Fibroblast of lung (primary cell): ENCODE measurements at regions not wholly inside any gene's neighbourhood (a gene's known extent, or its start where the extent isn't known, plus 50 kb on each side); places are given as distances from the start of the nearest gene placed in this dataset.

Experiments
- DNase-seq, 2 donors: peaks; one replicate each; pipeline versions ENCODE4 v3.0.0 to v3.0.0-alpha.2; 2010; ENCODE audit warnings: low read depth in 2 of 2
- H2AFZ ChIP-seq: 2 replicates; pipeline ENCODE4 v1.5.1; 2012; ENCODE audit warnings: low read length, control low read depth, inconsistent platforms
- H3K27ac ChIP-seq: 2 replicates; pipeline ENCODE4 v1.5.1; 2011; ENCODE audit warnings: low read length, control low read depth; ENCODE audit not compliant: insufficient read depth
- H3K27me3 ChIP-seq: 2 replicates; pipeline ENCODE4 v1.5.1; 2011; ENCODE audit warnings: mild to moderate bottlenecking, low read length; ENCODE audit not compliant: control insufficient read depth, insufficient read depth
- H3K36me3 ChIP-seq: 2 replicates; pipeline ENCODE4 v1.5.1; 2011; ENCODE audit warnings: low read length; ENCODE audit not compliant: control insufficient read depth, insufficient read depth
- H3K4me1 ChIP-seq: 2 replicates; pipeline ENCODE4 v1.5.1; 2011; ENCODE audit warnings: low read length; ENCODE audit not compliant: control insufficient read depth, insufficient read depth; ENCODE audit errors: extremely low read depth
- H3K4me2 ChIP-seq: 2 replicates; pipeline ENCODE4 v1.5.1; 2011; ENCODE audit warnings: low read length, control low read depth; ENCODE audit not compliant: insufficient read depth; ENCODE audit errors: extremely low read depth
- H3K4me3 ChIP-seq, 4 experiments: fragments of 200-600 bp in 1 of 4; sonication (generic) in 1 of 4; replicated peaks in 1 of 4; 2 replicates each; pipeline ENCODE4 v1.5.1; 2011 to 2016; ENCODE audit warnings: low read length in 4 of 4, low read depth in 3 of 4, mild to moderate bottlenecking in 3 of 4, control low read depth in 2 of 4, inconsistent platforms in 1 of 4, mixed read lengths in 1 of 4; ENCODE audit not compliant: insufficient read depth in 1 of 4; ENCODE audit errors: control extremely low read depth in 1 of 4
- H3K79me2 ChIP-seq: 2 replicates; pipeline ENCODE4 v1.5.1; 2012; ENCODE audit warnings: mild to moderate bottlenecking, low read length, inconsistent platforms; ENCODE audit not compliant: control insufficient read depth, insufficient read depth
- H3K9ac ChIP-seq: 2 replicates; pipeline ENCODE4 v1.5.1; 2011; ENCODE audit warnings: mild to moderate bottlenecking, low read length, control low read depth; ENCODE audit not compliant: insufficient read depth
- H3K9me3 ChIP-seq: 2 replicates; pipeline ENCODE4 v1.5.1; 2012; ENCODE audit warnings: low read depth, low read length; ENCODE audit not compliant: control insufficient read depth, insufficient read depth
- H4K20me1 ChIP-seq: 2 replicates; pipeline ENCODE4 v1.5.1; 2011; ENCODE audit warnings: low read length; ENCODE audit not compliant: control insufficient read depth, insufficient read depth; ENCODE audit errors: extremely low read depth
- EZH2 ChIP-seq: IDR thresholded peaks from 2 replicates; pipeline ENCODE4 v1.5.1; 2012; ENCODE audit warnings: low read length, control low read depth, mild to moderate bottlenecking; ENCODE audit errors: missing control alignments
- TF ChIP-seq, protein P1 (sequence below), 2 donors: IDR thresholded peaks in 1 of 2; conservative IDR thresholded peaks in 1 of 2; 1 replicate in 1 of 2; 2 replicates in 1 of 2; pipeline ENCODE4 v1.5.1; 2011 to 2012; ENCODE audit warnings: low read length in 2 of 2, control low read depth in 1 of 2, inconsistent platforms in 1 of 2, low read depth in 1 of 2, mild to moderate bottlenecking in 1 of 2

DNA sequence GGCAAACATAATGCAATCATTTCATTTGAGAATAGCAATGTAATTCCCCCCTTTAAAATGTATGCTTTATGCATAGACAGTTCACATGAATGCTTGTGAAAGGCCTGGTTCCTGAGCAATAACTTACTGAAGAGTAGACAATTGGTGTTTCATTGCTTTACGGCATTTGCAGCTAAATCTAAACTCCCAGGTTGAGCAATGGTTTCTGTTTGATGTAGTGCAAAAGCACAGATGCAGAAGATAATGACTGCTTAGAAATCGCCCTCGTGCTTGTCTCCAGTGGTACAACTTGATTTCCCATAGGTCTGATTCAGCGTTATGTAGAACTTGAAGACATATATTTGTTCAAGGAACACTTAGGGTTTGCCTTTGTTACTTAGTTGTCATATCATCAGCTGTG lies 1018.3 kb downstream of the DIAPH3 start:
- no peaks in the 10 kb centered on the region for H4K20me1 ChIP-seq
- H3K9me3 ChIP-seq = no peaks in the 10 kb centered on the region
- no peak for TF ChIP-seq EZH2
- TF ChIP-seq, protein P1, sequence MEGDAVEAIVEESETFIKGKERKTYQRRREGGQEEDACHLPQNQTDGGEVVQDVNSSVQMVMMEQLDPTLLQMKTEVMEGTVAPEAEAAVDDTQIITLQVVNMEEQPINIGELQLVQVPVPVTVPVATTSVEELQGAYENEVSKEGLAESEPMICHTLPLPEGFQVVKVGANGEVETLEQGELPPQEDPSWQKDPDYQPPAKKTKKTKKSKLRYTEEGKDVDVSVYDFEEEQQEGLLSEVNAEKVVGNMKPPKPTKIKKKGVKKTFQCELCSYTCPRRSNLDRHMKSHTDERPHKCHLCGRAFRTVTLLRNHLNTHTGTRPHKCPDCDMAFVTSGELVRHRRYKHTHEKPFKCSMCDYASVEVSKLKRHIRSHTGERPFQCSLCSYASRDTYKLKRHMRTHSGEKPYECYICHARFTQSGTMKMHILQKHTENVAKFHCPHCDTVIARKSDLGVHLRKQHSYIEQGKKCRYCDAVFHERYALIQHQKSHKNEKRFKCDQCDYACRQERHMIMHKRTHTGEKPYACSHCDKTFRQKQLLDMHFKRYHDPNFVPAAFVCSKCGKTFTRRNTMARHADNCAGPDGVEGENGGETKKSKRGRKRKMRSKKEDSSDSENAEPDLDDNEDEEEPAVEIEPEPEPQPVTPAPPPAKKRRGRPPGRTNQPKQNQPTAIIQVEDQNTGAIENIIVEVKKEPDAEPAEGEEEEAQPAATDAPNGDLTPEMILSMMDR (conservative IDR thresholded peaks at IDR 0.05 in 1 of 2, IDR thresholded peaks at IDR 0.05 in 1 of 2; ENCODE audit: low read depth in 1 of 2, low read length in 2 of 2) = no peak
- no peak overlapping the region for H3K9ac ChIP-seq
- H3K36me3 ChIP-seq = no peaks in the 10 kb centered on the region
- H3K4me1 ChIP-seq = no peaks in the 10 kb centered on the region
- no peak overlapping the region for H3K4me2 ChIP-seq
- no peak overlapping the region for H3K4me3 ChIP-seq
- DNase-seq = no peak
- no peaks in the 10 kb centered on the region for H3K79me2 ChIP-seq
- no peaks in the 10 kb centered on the region for H3K27me3 ChIP-seq
- H3K27ac ChIP-seq = no peak overlapping the region
- no peak overlapping the region for H2AFZ ChIP-seq

GRCh38 chr13:59157181-59157580 lies 1006.5 kb downstream of the DIAPH3 start:
- no peak overlapping the region for H2AFZ ChIP-seq
- no peaks in the 10 kb centered on the region for H3K4me1 ChIP-seq
- no peak overlapping the region for H3K9ac ChIP-seq
- no peaks in the 10 kb centered on the region for H3K27me3 ChIP-seq
- DNase-seq = peak in 1 of 2 donors; percentile 39
- H4K20me1 ChIP-seq = no peaks in the 10 kb centered on the region
- H3K9me3 ChIP-seq = no peaks in the 10 kb centered on the region
- H3K4me2 ChIP-seq = no peak overlapping the region
- H3K36me3 ChIP-seq = no peaks in the 10 kb centered on the region
- no peak overlapping the region for H3K4me3 ChIP-seq
- H3K79me2 ChIP-seq = no peaks in the 10 kb centered on the region
- no peak for TF ChIP-seq EZH2
- TF ChIP-seq, protein P1 (conservative IDR thresholded peaks at IDR 0.05 in 1 of 2, IDR thresholded peaks at IDR 0.05 in 1 of 2; ENCODE audit: low read depth in 1 of 2, low read length in 2 of 2) = no peak
- H3K27ac ChIP-seq = no peak overlapping the region

- no peaks in the 10 kb centered on the region for H4K20me1 ChIP-seq
- H3K9ac ChIP-seq = no peak overlapping the region
Observed at GRCh38 chr13:59166174-59166573, 997.6 kb downstream of the DIAPH3 start.

More at GRCh38 chr13:59166174-59166573, 997.6 kb downstream of the DIAPH3 start:
- Histone ChIP-seq H3K27ac (no peak overlapping the region), H2AFZ (no peak overlapping the region), H3K27me3 (no peaks in the 10 kb centered on the region), H3K4me1 (no peaks in the 10 kb centered on the region), H3K79me2 (no peaks in the 10 kb centered on the region), H3K4me2 (no peak overlapping the region), H3K4me3 (no peak overlapping the region), H3K36me3 (no peaks in the 10 kb centered on the region), H3K9me3 (no peaks in the 10 kb centered on the region)
- peak in 1 of 2 donors; percentile 7 for DNase-seq
- TF ChIP-seq, protein P1 (conservative IDR thresholded peaks at IDR 0.05 in 1 of 2, IDR thresholded peaks at IDR 0.05 in 1 of 2; ENCODE audit: low read depth in 1 of 2, low read length in 2 of 2) = no peak
- TF ChIP-seq EZH2 = no peak
